IMR-90 (cell line): ENCODE measurements at regions not wholly inside any gene's neighbourhood (a gene's known extent, or its start where the extent isn't known, plus 50 kb on each side); places are given as distances from the start of the nearest gene placed in this dataset.

ENCODE experiments used
- ATAC-seq: fragments of 200-7000 bp; cut with Tn5 transposase; 2 replicates; pipeline ENCODE4 v1.9.1; 2020; ENCODE audit warnings: low read depth, mild to moderate bottlenecking, moderate library complexity
- BruUV-seq: library from RNA; stranded (reverse); fragments of 400-500 nt; replicated peaks from 2 replicates; lab custom pipeline; 2021; lab: Mats Ljungman, UMichigan
- CTCF ChIA-PET: fragments of 300-600 bp; formaldehyde crosslinking; extraction: SDS; loops from one replicate; lab custom pipeline; 2021; ENCODE audit warnings: antibody characterized with exemption; lab: Yijun Ruan, JAX
- POLR2A ChIA-PET: fragments of 300-600 bp; sonication (Branson Sonifier 250); formaldehyde crosslinking; loops from one replicate; lab custom pipeline; 2022; ENCODE audit warnings: antibody characterized with exemption; ENCODE audit not compliant: unreplicated experiment; lab: Charles Lee
- DNase-seq: peaks from one replicate; pipeline ENCODE4 v3.0.0; 2013
- H2AFZ ChIP-seq: replicated peaks from 2 replicates; pipeline ENCODE3; 2013; ENCODE audit warnings: low read length, mild to moderate bottlenecking; ENCODE audit not compliant: poor library complexity
- H2AK5ac ChIP-seq: 2 replicates; pipeline ENCODE4 v1.6.1; 2013; ENCODE audit warnings: low read depth, low read length, inconsistent platforms
- H2AK9ac ChIP-seq: replicated peaks from 2 replicates; pipeline ENCODE3; 2013; ENCODE audit warnings: mild to moderate bottlenecking, low read depth, low read length, moderate library complexity; ENCODE audit not compliant: poor library complexity
- H2BK120ac ChIP-seq: 2 replicates; pipeline ENCODE4 v1.6.1; 2013; ENCODE audit warnings: low read depth, low read length, inconsistent platforms
- H2BK15ac ChIP-seq: 3 replicates; pipeline ENCODE4 v1.6.1; 2013; ENCODE audit warnings: low read depth, low read length, inconsistent platforms
- H2BK20ac ChIP-seq: 2 replicates; pipeline ENCODE4 v1.6.1; 2013; ENCODE audit warnings: low read depth, mild to moderate bottlenecking, inconsistent platforms, low read length, moderate library complexity
- H2BK5ac ChIP-seq: 2 replicates; pipeline ENCODE4 v1.6.1; 2013; ENCODE audit warnings: mild to moderate bottlenecking, low read depth, low read length, inconsistent platforms; ENCODE audit not compliant: poor library complexity, severe bottlenecking
- H3K14ac ChIP-seq: replicated peaks from 2 replicates; pipeline ENCODE4 v1.6.1; 2013; ENCODE audit warnings: low read depth, low read length, inconsistent platforms
- H3K18ac ChIP-seq: 2 replicates; pipeline ENCODE4 v1.6.1; 2013; ENCODE audit warnings: low read depth, low read length, control low read depth
- H3K23ac ChIP-seq: 2 replicates; pipeline ENCODE4 v1.6.1; 2013; ENCODE audit warnings: low read depth, low read length, inconsistent platforms
- H3K27ac ChIP-seq: 2 replicates; pipeline ENCODE4 v1.5.1; 2013; ENCODE audit warnings: mild to moderate bottlenecking, control low read depth, low read length; ENCODE audit not compliant: insufficient read depth
- H3K27me3 ChIP-seq: 2 replicates; pipeline ENCODE4 v1.6.1; 2013; ENCODE audit warnings: low read length; ENCODE audit not compliant: control insufficient read depth, insufficient read depth
- H3K36me3 ChIP-seq: 2 replicates; pipeline ENCODE4 v1.6.1; 2013; ENCODE audit warnings: low read length, mixed read lengths; ENCODE audit not compliant: control insufficient read depth, insufficient read depth
- H3K4ac ChIP-seq: 2 replicates; pipeline ENCODE4 v1.6.1; 2013; ENCODE audit warnings: low read depth, low read length, inconsistent platforms
- H3K4me1 ChIP-seq: 2 replicates; pipeline ENCODE4 v1.6.1; 2013; ENCODE audit warnings: low read length, mixed read lengths; ENCODE audit not compliant: control insufficient read depth, insufficient read depth
- H3K4me2 ChIP-seq: 2 replicates; pipeline ENCODE4 v1.6.1; 2013; ENCODE audit warnings: low read depth, mild to moderate bottlenecking, control low read depth, low read length, moderate library complexity
- H3K4me3 ChIP-seq: 2 replicates; pipeline ENCODE4 v1.5.1; 2013; ENCODE audit warnings: low read depth, mild to moderate bottlenecking, control low read depth, low read length, moderate library complexity; ENCODE audit not compliant: insufficient read depth
- H3K56ac ChIP-seq: 2 replicates; pipeline ENCODE4 v1.6.1; 2013; ENCODE audit warnings: low read length, inconsistent platforms; ENCODE audit not compliant: insufficient read depth; ENCODE audit errors: extremely low read depth
- H3K79me1 ChIP-seq, 2 experiments: 2 replicates each; pipeline ENCODE4 v1.6.1; 2013; ENCODE audit warnings: low read length in 2 of 2, inconsistent platforms in 1 of 2, low read depth in 1 of 2
- H3K9ac ChIP-seq: 2 replicates; pipeline ENCODE4 v1.6.1; 2013; ENCODE audit warnings: low read depth, low read length, control low read depth
- H3K9me1 ChIP-seq: 2 replicates; pipeline ENCODE4 v1.6.1; 2013; ENCODE audit warnings: low read length, inconsistent platforms; ENCODE audit not compliant: insufficient read depth
- H3K9me3 ChIP-seq: 2 replicates; pipeline ENCODE4 v1.6.1; 2013; ENCODE audit warnings: low read length; ENCODE audit not compliant: control insufficient read depth, insufficient read depth
- H4K20me1 ChIP-seq: 2 replicates; pipeline ENCODE4 v1.6.1; 2013; ENCODE audit warnings: low read length, inconsistent platforms; ENCODE audit not compliant: insufficient read depth
- H4K5ac ChIP-seq: 2 replicates; pipeline ENCODE4 v1.6.1; 2013; ENCODE audit warnings: mild to moderate bottlenecking, low read depth, low read length, control low read depth
- H4K8ac ChIP-seq, 2 experiments: 2 replicates each; pipeline ENCODE4 v1.6.1; 2013; ENCODE audit warnings: low read depth in 2 of 2, low read length in 2 of 2, control low read depth in 1 of 2, inconsistent platforms in 1 of 2
- H4K91ac ChIP-seq: 2 replicates; pipeline ENCODE4 v1.6.1; 2013; ENCODE audit warnings: low read depth, low read length, inconsistent platforms; ENCODE audit not compliant: insufficient read depth
- BHLHE40 ChIP-seq: fragments of 150-350 bp; IDR thresholded peaks from 2 replicates; pipeline ENCODE4 v1.6.1; 2016; ENCODE audit warnings: mild to moderate bottlenecking, low read depth, low read length
- CEBPB ChIP-seq: IDR thresholded peaks from 2 replicates; pipeline ENCODE4 v1.6.1; 2012; ENCODE audit warnings: low read depth, low read length, improper control_type of control experiment
- CHD1 ChIP-seq: IDR thresholded peaks from 2 replicates; pipeline ENCODE4 v1.6.1; 2012; ENCODE audit warnings: low read depth, low read length, improper control_type of control experiment
- CTCF ChIP-seq: conservative IDR thresholded peaks from 2 replicates; pipeline ENCODE4 v1.5.1; 2012; ENCODE audit warnings: mild to moderate bottlenecking, low read depth, low read length, improper control_type of control experiment
- ELK1 ChIP-seq: fragments of 150-350 bp; IDR thresholded peaks from 2 replicates; pipeline ENCODE4 v1.6.1; 2016; ENCODE audit warnings: low read depth, mild to moderate bottlenecking, low read length, moderate library complexity, borderline replicate concordance
- FOS ChIP-seq: fragments of 150-350 bp; IDR thresholded peaks from 2 replicates; pipeline ENCODE4 v1.6.1; 2016; ENCODE audit warnings: low read depth, low read length
- MAFK ChIP-seq: IDR thresholded peaks from 2 replicates; pipeline ENCODE4 v1.6.1; 2012; ENCODE audit warnings: low read depth, low read length, improper control_type of control experiment
- MAZ ChIP-seq: IDR thresholded peaks from 2 replicates; pipeline ENCODE4 v1.6.1; 2012; ENCODE audit warnings: low read depth, mild to moderate bottlenecking, low read length, improper control_type of control experiment, moderate library complexity, borderline replicate concordance
- MXI1 ChIP-seq: IDR thresholded peaks from 2 replicates; pipeline ENCODE4 v1.6.1; 2012; ENCODE audit warnings: low read depth, mild to moderate bottlenecking, low read length, moderate library complexity, borderline replicate concordance
- NFE2L2 ChIP-seq: fragments of 150-350 bp; IDR thresholded peaks from 2 replicates; pipeline ENCODE4 v1.6.1; 2016; ENCODE audit warnings: low read depth, mild to moderate bottlenecking, low read length
- POLR2A ChIP-seq: IDR thresholded peaks from 2 replicates; pipeline ENCODE4 v1.6.1; 2012; ENCODE audit warnings: mild to moderate bottlenecking, low read depth, low read length
- RAD21 ChIP-seq: IDR thresholded peaks from 2 replicates; pipeline ENCODE4 v1.6.1; 2012; ENCODE audit warnings: low read length, improper control_type of control experiment
- RCOR1 ChIP-seq: IDR thresholded peaks from 2 replicates; pipeline ENCODE4 v1.6.1; 2012; ENCODE audit warnings: mild to moderate bottlenecking, low read length, improper control_type of control experiment; ENCODE audit not compliant: insufficient replicate concordance
- RFX5 ChIP-seq: IDR thresholded peaks from 2 replicates; pipeline ENCODE4 v1.8.0; 2012; ENCODE audit warnings: low read depth, mild to moderate bottlenecking, low read length, moderate library complexity
- SMC3 ChIP-seq: fragments of 150-350 bp; IDR thresholded peaks from 2 replicates; pipeline ENCODE4 v1.6.1; 2016; ENCODE audit warnings: low read depth, mild to moderate bottlenecking, antibody characterized with exemption, low read length, moderate library complexity
- USF2 ChIP-seq: fragments of 150-350 bp; IDR thresholded peaks from 2 replicates; pipeline ENCODE4 v1.6.1; 2017; ENCODE audit warnings: mild to moderate bottlenecking, antibody characterized with exemption, low read length, low read depth
- WGBS, 2 experiments: methylation state at CpG; one replicate each; pipeline versions ENCODE4 v1.1.5 to v1.1.7; 2013; ENCODE audit warnings: missing lambda C conversion rate in 2 of 2; ENCODE audit not compliant: insufficient read length in 1 of 2; ENCODE audit errors: extremely low coverage in 2 of 2; 5-methylcytosine and 5-hydroxymethylcytosine counted together
- dilution Hi-C: fragments of 300-500 bp; cut with HindIII; formaldehyde crosslinking; loops from one replicate; pipeline ENCODE4 v1.14.3; 2018; ENCODE audit warnings: low sequenced_read_pairs; ENCODE audit not compliant: unreplicated experiment
- in situ Hi-C: fragments of 300-500 bp; cut with MboI; formaldehyde crosslinking; loops from 3 replicates; pipeline ENCODE4 v1.14.3; 2019; ENCODE audit warnings: low sequenced_read_pairs, inconsistent platforms, mixed read lengths
- intact Hi-C: fragments of 100-400 bp; cut with micrococcal nuclease; formaldehyde crosslinking; loops from 2 replicates; pipeline ENCODE4 v1.10.0; 2022

GRCh38 chr1:193539731-193540459 is 353.5 kb upstream of the B3GALT2 start:
- no peak overlapping the region for H4K5ac ChIP-seq
- H4K20me1 ChIP-seq, result no peaks in the 10 kb centered on the region
- H3K9ac ChIP-seq, result no peak overlapping the region
- H3K4ac ChIP-seq, result no peak overlapping the region
- H2BK120ac ChIP-seq, result no peak overlapping the region
- H4K8ac ChIP-seq, result no peak overlapping the region
- no peak overlapping the region for H3K27ac ChIP-seq
- dilution Hi-C loops, result no loop called here
- H3K18ac ChIP-seq, result no peak overlapping the region
- ATAC-seq, result no peak
- H2BK5ac ChIP-seq, result no peak overlapping the region
- H2AK9ac ChIP-seq, result no peak overlapping the region
- H3K79me1 ChIP-seq, result no peaks in the 10 kb centered on the region
- intact Hi-C loops, result no loop called here
- H4K91ac ChIP-seq, result no peak overlapping the region
- no peaks in the 10 kb centered on the region for H3K36me3 ChIP-seq
- H3K27me3 ChIP-seq, result no peaks in the 10 kb centered on the region
- H3K23ac ChIP-seq, result no peak overlapping the region
- no peak overlapping the region for H2AK5ac ChIP-seq
- H3K9me3 ChIP-seq, result no peaks in the 10 kb centered on the region
- POLR2A ChIA-PET, result no interaction called here
- H3K4me1 ChIP-seq, result no peaks in the 10 kb centered on the region
- no peak for DNase-seq
- no peak overlapping the region for H3K4me2 ChIP-seq
- H2AFZ ChIP-seq, result no peak overlapping the region
- no peak overlapping the region for H2BK20ac ChIP-seq
- H2BK15ac ChIP-seq, result no peak overlapping the region
- 76% methylated on average over 3 of the region's 7 CpGs; no CpG with 5 or more reads in 1 of the 2 experiments for WGBS, 2 experiments
- in situ Hi-C loops, result no loop called here
- CTCF ChIA-PET, result interaction anchor here (0.6 to 0.9 kb wide), 2 partner anchors 13 to 156 kb away, joined by 3 read pairs; no protein-coding TSS in a partner anchor
- TF ChIP-seq NFE2L2 (no peak), CEBPB (no peak), RAD21 (no peak), MXI1 (no peak), USF2 (no peak), MAZ (no peak), ELK1 (no peak), BHLHE40 (no peak), SMC3 (no peak), RFX5 (no peak), FOS (no peak), CHD1 (no peak), POLR2A (no peak), RCOR1 (no peak), CTCF (no peak), MAFK (no peak)
- no peak overlapping the region for H3K56ac ChIP-seq
- H3K4me3 ChIP-seq, result no peak overlapping the region
- H3K14ac ChIP-seq, result no peak overlapping the region
- H3K9me1 ChIP-seq, result no peaks in the 10 kb centered on the region
- no TSS peak for BruUV-seq
